B cell (primary cell): ENCODE measurements at regions not wholly inside any gene's neighbourhood (a gene's known extent, or its start where the extent isn't known, plus 50 kb on each side); places are given as distances from the start of the nearest gene placed in this dataset.

Source experiments
- ATAC-seq: fragments of 200-7000 bp; cut with Tn5 transposase; one replicate; pipeline ENCODE4 v1.10.0; 2021; ENCODE audit warnings: low read depth, mild to moderate bottlenecking, moderate number of reproducible peaks, moderate library complexity
- CTCF ChIA-PET: fragments of 350-600 bp; sonication (Branson Sonifier 250); formaldehyde crosslinking; loops from one replicate; lab custom pipeline; 2021; ENCODE audit warnings: antibody characterized with exemption, inconsistent platforms; lab: Charles Lee
- POLR2A ChIA-PET: fragments of 350-600 bp; sonication (Branson Sonifier 250); formaldehyde crosslinking; loops from one replicate; lab custom pipeline; 2021; ENCODE audit warnings: antibody characterized with exemption; lab: Charles Lee
- DNase-seq: peaks from one replicate; pipeline ENCODE4 v3.0.0; 2013
- H2AFZ ChIP-seq: 2 replicates; pipeline ENCODE4 v1.6.1; 2012; ENCODE audit warnings: mild to moderate bottlenecking, low read depth, low read length; ENCODE audit not compliant: insufficient read depth, poor library complexity, severe bottlenecking
- H3K27ac ChIP-seq, 2 donors: 1 replicate in 1 of 2; 2 replicates in 1 of 2; pipeline ENCODE4 v1.5.1; 2012 to 2013; ENCODE audit warnings: low read length in 2 of 2, mild to moderate bottlenecking in 2 of 2, moderate library complexity in 1 of 2
- H3K27me3 ChIP-seq, 4 experiments: fragments of 200-600 bp in 1 of 4; sonication (generic) in 1 of 4; replicated peaks in 1 of 4; 1 replicate in 2 of 4; 2 replicates in 2 of 4; pipeline versions ENCODE4 v1.6.1 to v1.7.0; 2013 to 2016; ENCODE audit warnings: low read length in 3 of 4, mild to moderate bottlenecking in 2 of 4, mixed read lengths in 1 of 4, moderate library complexity in 1 of 4; ENCODE audit not compliant: insufficient read depth in 4 of 4, control insufficient read depth in 3 of 4; ENCODE audit errors: control extremely low read depth in 1 of 4
- H3K36me3 ChIP-seq, 2 experiments: replicated peaks in 1 of 2; 1 replicate in 1 of 2; 2 replicates in 1 of 2; pipeline versions ENCODE4 v1.6.1 to v1.7.1; 2013; ENCODE audit warnings: low read length in 1 of 2; ENCODE audit not compliant: insufficient read depth in 2 of 2, control insufficient read depth in 1 of 2; ENCODE audit errors: control extremely low read depth in 1 of 2, extremely low read depth in 1 of 2
- H3K4me1 ChIP-seq, 2 donors: fragments of 200-600 bp in 1 of 2; sonication (generic) in 1 of 2; 1 replicate in 1 of 2; 2 replicates in 1 of 2; pipeline versions ENCODE4 v1.5.1 to v1.6.1; 2013 to 2017; ENCODE audit warnings: low read length in 2 of 2; ENCODE audit not compliant: control insufficient read depth in 2 of 2, insufficient read depth in 2 of 2
- H3K4me2 ChIP-seq: replicated peaks from 2 replicates; pipeline ENCODE3; 2012; ENCODE audit warnings: mild to moderate bottlenecking, low read depth, low read length; ENCODE audit not compliant: poor library complexity, severe bottlenecking
- H3K4me3 ChIP-seq, 5 experiments: fragments of 200-600 bp in 1 of 5; sonication (generic) in 1 of 5; 1 replicate in 3 of 5; 2 replicates in 2 of 5; pipeline versions ENCODE4 v1.5.1 to v1.7.0; 2011 to 2016; ENCODE audit warnings: low read length in 4 of 5, mild to moderate bottlenecking in 4 of 5, low read depth in 2 of 5, control low read depth in 1 of 5, moderate library complexity in 1 of 5; ENCODE audit not compliant: insufficient read depth in 1 of 5; ENCODE audit errors: control extremely low read depth in 1 of 5, extremely low read depth in 1 of 5
- H3K79me2 ChIP-seq: fragments of 200-600 bp; sonication (generic); one replicate; pipeline ENCODE4 v1.6.0; 2016; ENCODE audit warnings: low read length; ENCODE audit not compliant: control insufficient read depth, insufficient read depth
- H3K9ac ChIP-seq: fragments of 200-600 bp; sonication (generic); 2 replicates; pipeline ENCODE4 v1.6.1; 2017; ENCODE audit warnings: mild to moderate bottlenecking, low read length, moderate library complexity
- H3K9me3 ChIP-seq, 3 donors: one replicate each; pipeline versions ENCODE4 v1.6.1 to v1.7.1; 2013; ENCODE audit warnings: low read length in 2 of 3; ENCODE audit not compliant: control insufficient read depth in 2 of 3, insufficient read depth in 1 of 3; ENCODE audit errors: control extremely low read depth in 1 of 3
- H4K20me1 ChIP-seq: 2 replicates; pipeline ENCODE4 v1.6.0; 2012; ENCODE audit warnings: mild to moderate bottlenecking, low read length; ENCODE audit not compliant: insufficient read depth, control insufficient read depth, poor library complexity, severe bottlenecking
- H3K27ac Mint-ChIP-seq: one replicate; pipeline ENCODE4 v1.8.0; 2021; ENCODE audit warnings: mixed read lengths
- H3K27me3 Mint-ChIP-seq: one replicate; pipeline ENCODE4 v1.8.0; 2021; ENCODE audit warnings: mixed read lengths
- H3K4me1 Mint-ChIP-seq: one replicate; pipeline ENCODE4 v1.8.0; 2021; ENCODE audit warnings: mixed read lengths
- H3K4me3 Mint-ChIP-seq: one replicate; pipeline ENCODE4 v1.8.0; 2021; ENCODE audit warnings: mixed read lengths
- H3K9me3 Mint-ChIP-seq: one replicate; pipeline ENCODE4 v1.8.0; 2022; ENCODE audit warnings: mixed read lengths; ENCODE audit not compliant: insufficient read depth
- EZH2 ChIP-seq: IDR thresholded peaks from 2 replicates; pipeline ENCODE4 v1.6.1; 2012; ENCODE audit warnings: borderline replicate concordance, low read depth, mild to moderate bottlenecking, moderate library complexity, low read length; ENCODE audit not compliant: insufficient read depth, poor library complexity, severe bottlenecking
- WGBS: methylation state at CpG from one replicate; pipeline ENCODE4 v1.1.5; 2013; ENCODE audit warnings: missing lambda C conversion rate; ENCODE audit not compliant: insufficient coverage; 5-methylcytosine and 5-hydroxymethylcytosine counted together
- intact Hi-C: fragments of 100-400 bp; cut with micrococcal nuclease; formaldehyde crosslinking; loops from one replicate; pipeline ENCODE4 v1.10.0; 2022
- TF ChIP-seq, protein P1 (sequence below): fragments of 200-600 bp; IDR thresholded peaks from one replicate; pipeline ENCODE4 v1.8.0; 2022; ENCODE audit warnings: antibody characterized with exemption, mild to moderate bottlenecking

- ATAC-seq = no peak
- Histone ChIP-seq H3K27me3 (peaks cover 0 to 3% (median 0%) of the 10 kb centered on the region in 4 experiments), H3K79me2 (no peaks in the 10 kb centered on the region), H3K4me3 (no peak overlapping the region), H3K4me1 (no peaks in the 10 kb centered on the region), H3K36me3 (no peaks in the 10 kb centered on the region), H3K9ac (no peak overlapping the region), H3K4me2 (no peak overlapping the region), H2AFZ (no peak overlapping the region), H3K27ac (no peak overlapping the region), H4K20me1 (no peaks in the 10 kb centered on the region), H3K9me3 (peaks cover 0 to 9% (median 0%) of the 10 kb centered on the region in 3 donors)
- H3K4me1 Mint-ChIP-seq = no peaks in the 10 kb centered on the region
- ChIA-PET POLR2A (no interaction called here), CTCF (no interaction called here)
- DNase-seq = no peak
- TF ChIP-seq, protein P1, sequence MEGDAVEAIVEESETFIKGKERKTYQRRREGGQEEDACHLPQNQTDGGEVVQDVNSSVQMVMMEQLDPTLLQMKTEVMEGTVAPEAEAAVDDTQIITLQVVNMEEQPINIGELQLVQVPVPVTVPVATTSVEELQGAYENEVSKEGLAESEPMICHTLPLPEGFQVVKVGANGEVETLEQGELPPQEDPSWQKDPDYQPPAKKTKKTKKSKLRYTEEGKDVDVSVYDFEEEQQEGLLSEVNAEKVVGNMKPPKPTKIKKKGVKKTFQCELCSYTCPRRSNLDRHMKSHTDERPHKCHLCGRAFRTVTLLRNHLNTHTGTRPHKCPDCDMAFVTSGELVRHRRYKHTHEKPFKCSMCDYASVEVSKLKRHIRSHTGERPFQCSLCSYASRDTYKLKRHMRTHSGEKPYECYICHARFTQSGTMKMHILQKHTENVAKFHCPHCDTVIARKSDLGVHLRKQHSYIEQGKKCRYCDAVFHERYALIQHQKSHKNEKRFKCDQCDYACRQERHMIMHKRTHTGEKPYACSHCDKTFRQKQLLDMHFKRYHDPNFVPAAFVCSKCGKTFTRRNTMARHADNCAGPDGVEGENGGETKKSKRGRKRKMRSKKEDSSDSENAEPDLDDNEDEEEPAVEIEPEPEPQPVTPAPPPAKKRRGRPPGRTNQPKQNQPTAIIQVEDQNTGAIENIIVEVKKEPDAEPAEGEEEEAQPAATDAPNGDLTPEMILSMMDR = no peak
- H3K27me3 Mint-ChIP-seq = peaks cover 26% of the 10 kb centered on the region
- no peak overlapping the region for H3K27ac Mint-ChIP-seq
- peaks cover 3% of the 10 kb centered on the region for H3K9me3 Mint-ChIP-seq
- 88% methylated on average over 1 of the region's 1 CpG for WGBS
- intact Hi-C loops = no loop called here
- H3K4me3 Mint-ChIP-seq = no peak overlapping the region
These were observed 90.1 kb upstream of the GAP43 start for GRCh38 chr3:115533218-115533617.

DNA sequence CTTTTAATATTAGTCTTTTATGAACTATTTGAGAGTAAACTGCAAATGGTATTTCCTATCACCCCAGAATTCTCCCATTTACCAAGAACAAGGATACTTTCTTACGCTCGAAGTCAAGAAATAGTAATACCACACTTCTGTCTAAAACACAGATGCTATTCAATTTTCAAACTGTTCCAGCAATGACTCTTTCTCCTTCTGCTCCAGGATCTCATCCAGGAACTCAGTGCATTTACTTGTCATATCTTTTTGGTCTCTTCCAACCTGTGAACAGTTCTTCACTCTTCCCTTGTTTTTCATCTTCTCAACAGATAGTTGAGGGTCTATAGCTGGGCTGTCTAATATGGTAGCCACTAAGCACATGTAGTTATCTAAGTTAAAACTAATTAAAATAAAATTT is 87.1 kb upstream of the GAP43 start:
- intact Hi-C loops = no loop called here
- no peak overlapping the region for H2AFZ ChIP-seq
- peaks cover 18% of the 10 kb centered on the region for H3K27me3 Mint-ChIP-seq
- no peak overlapping the region for H3K4me3 Mint-ChIP-seq
- TF ChIP-seq EZH2 = no peak
- TF ChIP-seq, protein P1 = no peak
- 100% methylated on average over 2 of the region's 2 CpGs for WGBS
- no peak overlapping the region for H3K9ac ChIP-seq
- peaks cover 3% of the 10 kb centered on the region for H3K9me3 Mint-ChIP-seq
- DNase-seq = no peak
- H3K9me3 ChIP-seq = peaks cover 0 to 9% (median 0%) of the 10 kb centered on the region in 3 donors
- H3K27ac Mint-ChIP-seq = no peak overlapping the region
- POLR2A ChIA-PET = no interaction called here
- no peaks in the 10 kb centered on the region for H3K4me1 ChIP-seq
- ATAC-seq = no peak
- no peak overlapping the region for H3K4me3 ChIP-seq
- no peaks in the 10 kb centered on the region for H3K4me1 Mint-ChIP-seq
- CTCF ChIA-PET = no interaction called here
- H3K27me3 ChIP-seq = peaks cover 0 to 3% (median 0%) of the 10 kb centered on the region in 4 experiments
- no peaks in the 10 kb centered on the region for H3K36me3 ChIP-seq
- H3K79me2 ChIP-seq = no peaks in the 10 kb centered on the region
- H3K27ac ChIP-seq = no peak overlapping the region
- H4K20me1 ChIP-seq = no peaks in the 10 kb centered on the region
- H3K4me2 ChIP-seq = no peak overlapping the region
